ENCODE measurements at regions not wholly inside any gene's neighbourhood (a gene's known extent, or its start where the extent isn't known, plus 50 kb on each side); places are given as distances from the start of the nearest gene placed in this dataset.

GRCh38 chr6:129778793-129779192 is 68.8 kb upstream of the ARHGAP18 start:
- no peak for DNase-seq

GRCh38 chr6:129777371-129777770 is 67.4 kb upstream of the ARHGAP18 start:
- peak; percentile 30 for DNase-seq

DNA sequence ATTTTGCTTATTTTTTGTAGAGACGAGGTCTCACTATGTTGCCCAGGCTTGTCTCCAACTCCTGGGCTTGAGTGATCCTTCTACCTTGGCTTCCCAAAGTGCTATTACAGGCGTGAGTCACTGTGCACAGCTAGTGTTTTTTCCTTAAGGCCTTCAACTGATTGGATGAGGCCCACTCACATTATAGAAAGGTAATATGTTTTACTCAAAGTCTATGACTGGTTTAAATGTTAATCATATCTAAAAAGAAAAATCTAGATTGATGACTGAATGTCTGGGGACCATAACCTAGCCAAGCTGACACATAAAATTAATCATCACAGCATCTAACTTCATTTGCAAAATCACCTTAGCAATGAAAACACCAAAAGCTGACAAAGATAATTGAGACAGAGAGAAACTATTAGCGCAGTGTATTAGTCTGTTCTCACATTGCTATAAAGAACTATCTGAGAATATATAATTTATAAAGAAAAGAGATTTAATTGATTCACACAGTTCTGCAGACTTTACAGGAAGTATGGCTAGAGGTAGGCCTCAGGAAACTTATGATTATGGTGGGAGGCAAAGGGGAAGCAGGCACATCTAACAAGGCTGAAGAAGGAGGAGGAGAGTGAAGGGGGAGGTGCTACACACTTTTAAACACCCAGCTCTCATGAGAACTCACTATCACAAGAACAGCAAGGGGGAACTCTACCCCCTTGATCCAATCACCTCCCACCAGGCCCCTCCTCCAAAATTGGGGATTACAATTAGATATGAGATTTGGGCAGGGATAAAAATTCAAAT is 66.8 kb upstream of the ARHGAP18 start:
- DNase-seq: no peak

GRCh38 chr6:129774697-129775447 is 64.9 kb upstream of the ARHGAP18 start:
- DNase-seq: peak; percentile 78

- DNase-seq: no peak
These were observed 63.3 kb upstream of the ARHGAP18 start for GRCh38 chr6:129773304-129773703.

GRCh38 chr6:129771678-129772077 is 61.7 kb upstream of the ARHGAP18 start:
- DNase-seq: no peak

DNA sequence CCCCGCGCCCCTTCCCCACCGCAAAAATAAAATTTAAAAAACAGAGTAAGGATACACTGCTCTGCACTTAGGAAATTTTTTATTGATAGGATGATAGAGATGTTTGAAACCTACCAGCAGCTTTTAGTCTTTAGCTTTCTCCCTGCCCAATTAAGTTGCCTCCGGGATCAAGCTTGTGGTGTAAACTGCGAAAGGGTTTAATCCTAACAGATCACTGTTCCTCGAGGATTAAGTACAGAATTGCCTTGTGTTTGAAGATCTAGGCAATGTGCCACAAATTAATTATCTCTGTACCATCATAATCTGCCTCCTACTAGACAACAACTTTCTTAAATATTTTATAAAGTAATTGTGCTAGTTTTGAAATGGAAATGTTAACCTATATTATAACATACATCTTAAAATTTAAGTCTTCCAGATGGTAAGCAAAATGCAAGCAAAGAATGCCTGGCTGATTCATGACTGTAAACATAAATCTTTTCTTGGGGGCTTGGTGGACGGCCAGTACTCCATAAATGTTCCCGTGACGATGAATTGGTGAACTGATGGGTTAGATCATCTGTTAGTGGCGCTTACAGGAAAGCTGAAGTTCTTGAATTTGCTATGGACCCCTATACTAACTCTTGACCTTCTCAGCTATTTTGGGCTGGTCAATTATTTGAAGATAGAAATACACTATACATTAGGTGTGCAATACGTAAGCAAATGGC is 58.0 kb upstream of the ARHGAP18 start:
- no peak for DNase-seq

- DNase-seq: peak; percentile 55
These were observed 57.2 kb upstream of the ARHGAP18 start for GRCh38 chr6:129766959-129767728.

DNA sequence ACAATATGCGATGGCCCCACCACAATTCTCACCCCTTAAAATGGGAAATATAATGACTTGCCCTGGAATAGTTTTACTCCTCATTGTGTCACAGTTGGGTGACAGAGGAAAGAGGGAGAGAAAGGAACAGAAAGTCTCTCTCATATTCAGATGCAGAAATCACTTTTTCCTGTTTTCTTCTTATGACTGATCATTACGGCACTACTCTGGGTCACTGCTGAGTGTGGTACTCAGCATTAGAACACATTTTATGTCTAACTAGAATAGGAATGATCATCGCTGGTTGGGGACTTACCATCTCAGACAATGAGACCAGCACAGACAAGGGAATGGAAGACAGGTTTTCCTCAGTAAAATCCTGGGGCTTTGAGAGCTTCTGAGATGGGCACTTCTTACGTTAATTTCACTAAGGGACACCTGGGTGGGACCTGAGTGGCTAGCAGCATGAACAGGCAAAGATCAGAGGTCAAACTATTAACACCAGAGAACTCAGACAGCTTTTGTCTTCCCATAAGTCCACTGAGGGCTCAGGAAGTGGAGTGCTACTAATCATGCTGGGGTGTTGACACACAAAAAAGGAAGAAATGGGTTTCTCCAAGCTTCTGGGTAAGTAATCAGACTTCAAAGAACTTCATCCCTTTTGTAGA is 54.9 kb upstream of the ARHGAP18 start:
- peak; percentile 60 for DNase-seq

DNA sequence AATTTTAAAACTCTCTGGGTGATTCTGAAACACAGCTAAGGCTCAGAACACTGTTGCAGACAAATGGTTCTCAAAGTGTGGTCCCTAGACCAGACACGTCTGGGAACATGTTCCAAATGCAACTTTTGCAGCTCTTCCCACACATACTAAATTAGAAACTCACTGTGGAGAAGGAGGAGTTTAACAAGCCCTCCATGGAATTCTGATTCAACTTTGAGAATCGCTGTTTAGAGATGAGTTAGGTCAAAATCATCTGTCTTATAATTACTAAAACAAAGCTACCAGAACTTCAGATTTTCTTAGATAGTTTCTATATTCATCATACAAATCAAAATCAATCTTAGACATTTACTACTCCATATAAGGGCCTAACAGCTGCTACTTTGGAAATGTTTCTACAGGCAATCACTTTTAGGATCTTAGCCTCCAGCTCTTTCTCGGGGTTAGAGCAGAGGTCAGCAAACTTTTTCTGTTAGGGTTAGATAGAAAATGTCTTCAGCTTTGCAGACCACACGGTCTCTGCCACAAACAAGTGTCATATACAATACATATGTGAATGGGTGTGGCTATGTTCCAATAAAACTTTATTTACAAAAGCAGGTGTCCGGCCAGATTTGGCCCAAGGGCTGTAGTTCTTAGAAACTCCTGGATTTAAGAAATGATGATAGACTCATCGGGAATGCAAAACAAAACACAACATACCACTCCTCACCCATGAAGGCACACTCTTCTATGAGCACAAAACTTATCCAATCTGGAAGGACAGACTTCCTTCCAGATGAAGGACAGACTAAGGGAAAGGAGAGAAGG is 50.0 kb upstream of the ARHGAP18 start:
- DNase-seq: no peak
